Umbilical cord (tissue), 1 donor: ENCODE measurements at regions not wholly inside any gene's neighbourhood (a gene's known extent, or its start where the extent isn't known, plus 50 kb on each side); places are given as distances from the start of the nearest gene placed in this dataset.

Experiments
- DNase-seq: peaks from one replicate; pipeline ENCODE4 v3.0.0-alpha.2; 2015; ENCODE audit warnings: low spot score

DNA sequence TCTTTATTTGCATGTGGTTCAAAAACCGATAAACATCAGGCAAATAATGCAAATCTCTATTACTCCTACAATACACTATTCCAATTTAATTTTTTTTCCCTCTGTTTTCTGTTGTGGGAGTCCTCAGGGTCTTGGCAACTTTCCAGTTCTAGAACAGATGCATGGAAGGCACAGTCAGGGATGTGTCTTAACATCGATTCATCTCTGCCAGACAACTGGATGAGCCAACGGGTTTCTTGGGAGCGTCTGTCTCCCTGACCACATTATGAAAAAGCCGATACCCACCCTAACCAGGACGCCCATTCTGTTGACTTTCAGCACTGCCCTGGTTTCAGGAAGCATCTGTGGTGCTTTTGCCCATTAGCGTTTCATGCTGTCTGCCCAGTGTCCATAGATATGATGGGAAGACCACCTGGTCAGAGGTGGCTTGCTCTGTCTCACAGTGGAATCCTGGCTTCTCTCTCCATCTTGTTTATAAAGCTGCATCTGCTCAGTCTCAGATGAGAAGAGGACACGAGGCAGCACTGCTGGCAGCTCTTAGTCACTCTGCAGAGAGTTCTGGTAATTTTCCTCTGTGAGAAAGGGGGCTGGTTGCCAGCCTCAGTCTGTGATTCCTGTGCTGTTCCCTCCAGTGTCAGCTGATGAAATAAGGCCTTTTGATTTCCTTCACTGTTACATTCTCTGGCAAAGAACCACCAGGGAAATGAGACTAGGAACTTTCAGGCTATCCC lies 57.9 kb upstream of the KCNE4 start:
- peak; percentile 98 for DNase-seq

GRCh38 chr2:222998459-222998858 lies 53.5 kb upstream of the KCNE4 start:
- no peak for DNase-seq

- DNase-seq: no peak
Observed at GRCh38 chr2:223000872-223001796, 50.9 kb upstream of the KCNE4 start.

DNA sequence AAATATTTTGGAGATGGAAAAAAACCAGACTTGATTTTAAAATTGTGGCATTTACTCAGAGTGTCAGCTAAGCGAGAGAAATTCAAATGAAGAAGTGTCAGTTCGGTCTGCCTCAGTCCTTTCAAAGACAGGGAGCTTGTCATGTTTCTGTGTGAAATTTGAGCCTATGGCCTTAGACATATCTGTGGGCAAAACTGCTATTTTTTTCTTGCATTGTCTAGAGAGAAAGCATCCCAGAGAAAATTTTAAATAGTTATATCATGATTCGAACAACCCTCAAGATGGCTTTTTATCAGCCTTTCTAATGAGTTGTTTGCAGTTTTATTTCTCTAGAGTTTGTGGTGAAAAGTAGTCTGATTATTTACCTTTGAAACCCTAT lies 50.2 kb upstream of the KCNE4 start:
- no peak for DNase-seq
